K562 (cell line): ENCODE measurements at regions not wholly inside any gene's neighbourhood (a gene's known extent, or its start where the extent isn't known, plus 50 kb on each side); places are given as distances from the start of the nearest gene placed in this dataset.

Experiments
- ATAC-seq: fragments of 200-7000 bp; cut with Tn5 transposase; 3 replicates; pipeline ENCODE4 v1.9.1; 2020; ENCODE audit warnings: moderate library complexity
- BruUV-seq: library from RNA; stranded (reverse); fragments of 400-500 nt; replicated peaks from 2 replicates; lab custom pipeline; 2021; lab: Mats Ljungman, UMichigan
- CTCF ChIA-PET: fragments of 300-600 bp; formaldehyde crosslinking; extraction: SDS; loops from one replicate; lab custom pipeline; 2021; ENCODE audit warnings: low intra/inter-chr PET ratio; lab: Yijun Ruan, JAX
- POLR2A ChIA-PET: fragments of 300-600, 350-650 bp; sonication (Branson Sonifier 250); formaldehyde crosslinking; extraction: SDS; loops from one replicate; lab custom pipeline; 2021; ENCODE audit warnings: antibody characterized with exemption, inconsistent platforms; lab: Yijun Ruan, JAX
- DNase-seq, 4 experiments: peaks; one replicate each; pipeline versions ENCODE4 v3.0.0 to v3.0.0-alpha.2; 2011 to 2018; ENCODE audit warnings: low spot score in 3 of 4, mixed read lengths in 3 of 4; ENCODE audit errors: extremely low read depth in 1 of 4
- FAIRE-seq: peaks from 2 replicates; lab custom pipeline; 2011; peaks lifted over from hg19 to GRCh38; lab: Jason Lieb, UNC
- H2AFZ ChIP-seq: 2 replicates; pipeline ENCODE4 v1.6.0; 2011; ENCODE audit warnings: low read depth, low read length, control low read depth, inconsistent platforms
- H3K27ac ChIP-seq: fragments of 200-600 bp; 3 replicates; pipeline ENCODE4 v1.8.0; 2011; ENCODE audit warnings: low read depth, mild to moderate bottlenecking, control low read depth, inconsistent platforms, low read length, moderate library complexity, mixed read lengths; ENCODE audit errors: extremely low read depth
- H3K27me3 ChIP-seq, 2 experiments: fragments of 300-600 bp in 1 of 2; 2 replicates in 1 of 2; 3 replicates in 1 of 2; pipeline versions ENCODE4 v1.6.0 to v1.8.0; 2011; ENCODE audit warnings: inconsistent platforms in 2 of 2, low read length in 2 of 2, mild to moderate bottlenecking in 1 of 2, mixed read lengths in 1 of 2, moderate library complexity in 1 of 2; ENCODE audit not compliant: control insufficient read depth in 2 of 2, insufficient read depth in 2 of 2
- H3K36me3 ChIP-seq: fragments of 300-600 bp; 3 replicates; pipeline ENCODE4 v1.8.0; 2011; ENCODE audit warnings: mild to moderate bottlenecking, low read length, inconsistent platforms; ENCODE audit not compliant: control insufficient read depth, insufficient read depth
- H3K4me1 ChIP-seq, 2 experiments: fragments of 200-600 bp in 1 of 2; replicated peaks in 1 of 2; 2 replicates in 1 of 2; 3 replicates in 1 of 2; pipeline versions ENCODE4 v1.5.1 to v1.8.0; 2011; ENCODE audit warnings: inconsistent platforms in 2 of 2, low read length in 2 of 2, mild to moderate bottlenecking in 1 of 2, mixed read lengths in 1 of 2, moderate library complexity in 1 of 2; ENCODE audit not compliant: control insufficient read depth in 2 of 2, insufficient read depth in 2 of 2
- H3K4me2 ChIP-seq: 2 replicates; pipeline ENCODE4 v1.6.1; 2011; ENCODE audit warnings: low read length, control low read depth, inconsistent platforms, mixed read lengths; ENCODE audit not compliant: insufficient read depth
- H3K4me3 ChIP-seq: fragments of 200-600 bp; sonication (generic), shearing (Covaris generic); 2 replicates; pipeline ENCODE4 v1.5.1; 2016; ENCODE audit warnings: control low read depth, inconsistent platforms
- H3K79me2 ChIP-seq: fragments of 200-600 bp; 3 replicates; pipeline ENCODE4 v1.8.0; 2011; ENCODE audit warnings: low read length, inconsistent platforms; ENCODE audit not compliant: control insufficient read depth, insufficient read depth
- H3K9ac ChIP-seq, 2 experiments: 2 replicates each; pipeline versions ENCODE4 v1.6.0 to v1.6.1; 2011; ENCODE audit warnings: low read depth in 2 of 2, low read length in 2 of 2, control low read depth in 1 of 2, inconsistent platforms in 1 of 2, mild to moderate bottlenecking in 1 of 2, mixed read lengths in 1 of 2; ENCODE audit not compliant: insufficient read depth in 1 of 2
- H3K9me1 ChIP-seq: one replicate; pipeline ENCODE4 v1.6.0; 2011; ENCODE audit warnings: inconsistent platforms, mild to moderate bottlenecking, low read length, moderate library complexity; ENCODE audit not compliant: control insufficient read depth, insufficient read depth
- H3K9me3 ChIP-seq: replicated peaks from 2 replicates; pipeline ENCODE4 v1.5.1; 2011; ENCODE audit warnings: low read depth, low read length, inconsistent platforms; ENCODE audit not compliant: control insufficient read depth, insufficient read depth
- H4K20me1 ChIP-seq: replicated peaks from 2 replicates; pipeline ENCODE4 v1.6.1; 2011; ENCODE audit warnings: low read length, inconsistent platforms, mixed read lengths; ENCODE audit not compliant: control insufficient read depth, insufficient read depth
- PTTG1 ChIP-seq: fragments of 450-650 bp; IDR thresholded peaks from 2 replicates; pipeline ENCODE4 v1.6.1; 2016; ENCODE audit warnings: low read depth, mild to moderate bottlenecking, missing genetic modification characterization, missing compliant biosample characterization
- RB1 ChIP-seq: fragments of 450-650 bp; IDR thresholded peaks from 2 replicates; pipeline ENCODE4 v1.6.1; 2017; ENCODE audit warnings: low read depth, mild to moderate bottlenecking
- STAT5B ChIP-seq: fragments of 250-450 bp; sonication (Bioruptor Pico); IDR thresholded peaks from 2 replicates; pipeline ENCODE4 v1.8.0; 2021; ENCODE audit warnings: mild to moderate bottlenecking, inconsistent platforms
- TSHZ1 ChIP-seq: fragments of 250-450 bp; sonication (Bioruptor Pico); IDR thresholded peaks from 2 replicates; pipeline ENCODE4 v1.4.0; 2020; ENCODE audit warnings: mild to moderate bottlenecking, moderate library complexity
- ZNF316 ChIP-seq: fragments of 450-650 bp; IDR thresholded peaks from 2 replicates; pipeline ENCODE4 v1.6.1; 2016
- WGBS: fragments of 100-300 bp; shearing (Covaris generic); methylation state at CpG from one replicate; pipeline ENCODE4 v1.1.6; 2016; ENCODE audit warnings: low coverage, mixed read lengths; ENCODE audit not compliant: insufficient coverage; ENCODE audit errors: missing lambda C conversion rate; 5-methylcytosine and 5-hydroxymethylcytosine counted together
- in situ Hi-C: fragments of 300-500 bp; cut with MboI; formaldehyde crosslinking; loops from 4 replicates; pipeline ENCODE4 v1.15.0; 2018; ENCODE audit warnings: inconsistent platforms, mixed read lengths
- intact Hi-C: fragments of 100-400 bp; cut with micrococcal nuclease; formaldehyde crosslinking; loops from 2 replicates; pipeline ENCODE4 v1.14.2; 2022
- TF ChIP-seq, protein P1 (sequence below): fragments of 450-650 bp; formaldehyde crosslinking; IDR thresholded peaks from 2 replicates; pipeline ENCODE4 v1.4.0; 2022; ENCODE audit warnings: missing genetic modification characterization

GRCh38 chr2:45145073-45145899 lies 136.0 kb upstream of the SIX2 start (continued):
- TF ChIP-seq STAT5B (no peak), ZNF316 (peak; percentile 55)

- POLR2A ChIA-PET = no interaction called here
- TF ChIP-seq TSHZ1 (no peak), RB1 (no peak), PTTG1 (tag) (no peak)
- TF ChIP-seq, protein P1, sequence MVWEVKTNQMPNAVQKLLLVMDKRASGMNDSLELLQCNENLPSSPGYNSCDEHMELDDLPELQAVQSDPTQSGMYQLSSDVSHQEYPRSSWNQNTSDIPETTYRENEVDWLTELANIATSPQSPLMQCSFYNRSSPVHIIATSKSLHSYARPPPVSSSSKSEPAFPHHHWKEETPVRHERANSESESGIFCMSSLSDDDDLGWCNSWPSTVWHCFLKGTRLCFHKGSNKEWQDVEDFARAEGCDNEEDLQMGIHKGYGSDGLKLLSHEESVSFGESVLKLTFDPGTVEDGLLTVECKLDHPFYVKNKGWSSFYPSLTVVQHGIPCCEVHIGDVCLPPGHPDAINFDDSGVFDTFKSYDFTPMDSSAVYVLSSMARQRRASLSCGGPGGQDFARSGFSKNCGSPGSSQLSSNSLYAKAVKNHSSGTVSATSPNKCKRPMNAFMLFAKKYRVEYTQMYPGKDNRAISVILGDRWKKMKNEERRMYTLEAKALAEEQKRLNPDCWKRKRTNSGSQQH (CRISPR knock-in tag) = no peak
Measured at GRCh38 chr2:45141883-45142866, 132.9 kb upstream of the SIX2 start.

More at GRCh38 chr2:45141883-45142866, 132.9 kb upstream of the SIX2 start:
- Histone ChIP-seq H3K27me3 (peaks cover 3 to 5% of the 10 kb centered on the region in 2 experiments; a peak in 3 of 5 replicates), H3K4me1 (peaks cover 0 to 3% of the 10 kb centered on the region in 2 experiments; a peak in 1 of 5 replicates), H4K20me1 (no peaks in the 10 kb centered on the region), H3K4me2 (no peak overlapping the region), H2AFZ (no peak overlapping the region), H3K9me3 (no peaks in the 10 kb centered on the region), H3K9ac (no peak overlapping the region), H3K9me1 (no peaks in the 10 kb centered on the region), H3K4me3 (no peak overlapping the region), H3K79me2 (no peaks in the 10 kb centered on the region), H3K36me3 (no peaks in the 10 kb centered on the region), H3K27ac (no peak overlapping the region)
- intact Hi-C loops (no loop called here), in situ Hi-C loops (no loop called here)
- ATAC-seq (no peak), FAIRE-seq (no peak), DNase-seq (no peak)
- WGBS = 0% methylated on average over 5 of the region's 5 CpGs
- BruUV-seq = no TSS peak
- CTCF ChIA-PET = no interaction called here
